ENCODE measurements at regions not wholly inside any gene's neighbourhood (a gene's known extent, or its start where the extent isn't known, plus 50 kb on each side); places are given as distances from the start of the nearest gene placed in this dataset.

GRCh38 chr20:11777387-11778205 is 140.1 kb upstream of the BTBD3 start:
- H3K9me2 ChIP-seq (replicated peaks; ENCODE audit: insufficient read depth, low read length): no peaks in the 10 kb centered on the region
- H2AFZ ChIP-seq (ENCODE audit: low read length): no peak overlapping the region
- H3K79me2 ChIP-seq (ENCODE audit: low read length): no peaks in the 10 kb centered on the region
- no peaks in the 10 kb centered on the region for H3K27me3 ChIP-seq (replicated peaks; ENCODE audit: insufficient read depth, low read length)
- DNase-seq: no peak
- no peaks in the 10 kb centered on the region for H3K4me1 ChIP-seq (ENCODE audit: low read length)
- H4K20me1 ChIP-seq (ENCODE audit: insufficient read depth, low read length): no peaks in the 10 kb centered on the region
- no peak overlapping the region for H3K4me2 ChIP-seq (ENCODE audit: low read depth, low read length)
- no peaks in the 10 kb centered on the region for H3K9me3 ChIP-seq (replicated peaks; ENCODE audit: insufficient read depth, low read length)
- H3K9ac ChIP-seq (ENCODE audit: low read length): no peak overlapping the region
- H3K4me3 ChIP-seq (ENCODE audit: low read length): no peak overlapping the region
- no peaks in the 10 kb centered on the region for H3K36me3 ChIP-seq (replicated peaks; ENCODE audit: insufficient read depth, low read length)
- TF ChIP-seq EZH2phosphoT487 (IDR thresholded peaks at IDR 0.05; ENCODE audit: low read length): no peak
- no peak for TF ChIP-seq CTCF (IDR thresholded peaks at IDR 0.05; ENCODE audit: low read length)
- no peak for TF ChIP-seq EZH2 (optimal IDR thresholded peaks at IDR 0.05; ENCODE audit: low read depth, low read length)
- H3F3A ChIP-seq (ENCODE audit: insufficient read depth, low read length): no peaks in the 10 kb centered on the region
- no peak overlapping the region for H3K27ac ChIP-seq (ENCODE audit: low read length)

- no peak for TF ChIP-seq EZH2phosphoT487 (IDR thresholded peaks at IDR 0.05; ENCODE audit: low read length)
- TF ChIP-seq EZH2 (optimal IDR thresholded peaks at IDR 0.05; ENCODE audit: low read depth, low read length): no peak
- no peak for TF ChIP-seq CTCF (IDR thresholded peaks at IDR 0.05; ENCODE audit: low read length)
- H2AFZ ChIP-seq (ENCODE audit: low read length): no peak overlapping the region
- H3K36me3 ChIP-seq (replicated peaks; ENCODE audit: insufficient read depth, low read length): no peaks in the 10 kb centered on the region
- no peak for DNase-seq
- H3K9ac ChIP-seq (ENCODE audit: low read length): no peak overlapping the region
- no peaks in the 10 kb centered on the region for H3K79me2 ChIP-seq (ENCODE audit: low read length)
- no peaks in the 10 kb centered on the region for H3K9me3 ChIP-seq (replicated peaks; ENCODE audit: insufficient read depth, low read length)
- H3K4me2 ChIP-seq (ENCODE audit: low read depth, low read length): no peak overlapping the region
- no peaks in the 10 kb centered on the region for H3F3A ChIP-seq (ENCODE audit: insufficient read depth, low read length)
- no peaks in the 10 kb centered on the region for H3K27me3 ChIP-seq (replicated peaks; ENCODE audit: insufficient read depth, low read length)
- H3K27ac ChIP-seq (ENCODE audit: low read length): no peak overlapping the region
- H3K9me2 ChIP-seq (replicated peaks; ENCODE audit: insufficient read depth, low read length): no peaks in the 10 kb centered on the region
- H3K4me3 ChIP-seq (ENCODE audit: low read length): no peak overlapping the region
- H4K20me1 ChIP-seq (ENCODE audit: insufficient read depth, low read length): no peaks in the 10 kb centered on the region
- no peaks in the 10 kb centered on the region for H3K4me1 ChIP-seq (ENCODE audit: low read length)
Measured at GRCh38 chr20:11778206-11778570, 139.5 kb upstream of the BTBD3 start.

- no peak overlapping the region for H3K9ac ChIP-seq (ENCODE audit: low read length)
- H3K36me3 ChIP-seq (replicated peaks; ENCODE audit: insufficient read depth, low read length): no peaks in the 10 kb centered on the region
- H3K27ac ChIP-seq (ENCODE audit: low read length): no peak overlapping the region
- H3K27me3 ChIP-seq (replicated peaks; ENCODE audit: insufficient read depth, low read length): no peaks in the 10 kb centered on the region
- DNase-seq: no peak
- no peak overlapping the region for H2AFZ ChIP-seq (ENCODE audit: low read length)
- H3K9me3 ChIP-seq (replicated peaks; ENCODE audit: insufficient read depth, low read length): no peaks in the 10 kb centered on the region
- H3F3A ChIP-seq (ENCODE audit: insufficient read depth, low read length): no peaks in the 10 kb centered on the region
- H3K4me2 ChIP-seq (ENCODE audit: low read depth, low read length): no peak overlapping the region
- no peak for TF ChIP-seq CTCF (IDR thresholded peaks at IDR 0.05; ENCODE audit: low read length)
- no peak for TF ChIP-seq EZH2phosphoT487 (IDR thresholded peaks at IDR 0.05; ENCODE audit: low read length)
- no peak for TF ChIP-seq EZH2 (optimal IDR thresholded peaks at IDR 0.05; ENCODE audit: low read depth, low read length)
- no peak overlapping the region for H3K4me3 ChIP-seq (ENCODE audit: low read length)
- H3K79me2 ChIP-seq (ENCODE audit: low read length): no peaks in the 10 kb centered on the region
- H3K9me2 ChIP-seq (replicated peaks; ENCODE audit: insufficient read depth, low read length): no peaks in the 10 kb centered on the region
- H4K20me1 ChIP-seq (ENCODE audit: insufficient read depth, low read length): no peaks in the 10 kb centered on the region
- no peaks in the 10 kb centered on the region for H3K4me1 ChIP-seq (ENCODE audit: low read length)
Measured at GRCh38 chr20:11780765-11781369, 136.8 kb upstream of the BTBD3 start.
